ENCODE measurements at regions not wholly inside any gene's neighbourhood (a gene's known extent, or its start where the extent isn't known, plus 50 kb on each side); places are given as distances from the start of the nearest gene placed in this dataset.

DNA sequence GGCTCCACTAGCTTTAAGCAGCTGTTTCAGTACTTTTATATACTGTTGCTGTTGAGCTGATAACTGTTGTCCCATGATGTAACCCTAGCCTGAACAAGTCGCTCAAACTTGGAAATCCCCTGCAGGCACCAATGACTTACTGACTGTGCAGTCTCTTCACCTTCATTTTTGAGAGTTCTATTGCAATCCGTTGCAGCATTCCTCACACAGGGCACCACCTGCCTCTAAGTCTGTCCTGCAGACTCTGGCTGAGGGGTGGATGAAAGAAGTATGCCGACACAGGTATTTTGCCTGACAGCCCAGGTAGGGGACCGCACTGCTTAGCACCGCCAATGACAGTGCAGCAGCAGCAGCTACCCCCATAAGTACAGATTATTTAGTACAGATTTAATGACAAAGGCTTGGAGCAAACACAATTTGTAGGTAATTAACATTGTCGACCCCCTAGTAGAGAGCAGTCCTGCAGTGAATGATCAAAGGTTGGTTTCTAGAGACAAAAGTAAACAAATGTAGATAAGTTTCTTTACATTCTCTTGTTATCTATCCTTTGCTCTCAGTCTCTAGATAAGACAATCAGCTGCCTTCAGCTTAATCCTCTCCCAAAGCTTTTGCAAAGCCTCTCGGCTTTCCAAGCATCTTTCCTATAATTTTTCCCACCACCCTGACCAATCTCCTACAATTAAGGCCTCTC is 205.0 kb downstream of the PABPC4L start:
- H3K27ac ChIP-seq = no peak overlapping the region
- H3K36me3 ChIP-seq = no peaks in the 10 kb centered on the region
- no peak for ATAC-seq
- DNase-seq = no peak
- H3K9me3 ChIP-seq = peaks cover 0 to 18% of the 10 kb centered on the region in 2 donors
- no peaks in the 10 kb centered on the region for H3K4me1 ChIP-seq
- no peak overlapping the region for H3K4me3 ChIP-seq
- H3K27me3 ChIP-seq = no peaks in the 10 kb centered on the region
- TF ChIP-seq, protein P1, sequence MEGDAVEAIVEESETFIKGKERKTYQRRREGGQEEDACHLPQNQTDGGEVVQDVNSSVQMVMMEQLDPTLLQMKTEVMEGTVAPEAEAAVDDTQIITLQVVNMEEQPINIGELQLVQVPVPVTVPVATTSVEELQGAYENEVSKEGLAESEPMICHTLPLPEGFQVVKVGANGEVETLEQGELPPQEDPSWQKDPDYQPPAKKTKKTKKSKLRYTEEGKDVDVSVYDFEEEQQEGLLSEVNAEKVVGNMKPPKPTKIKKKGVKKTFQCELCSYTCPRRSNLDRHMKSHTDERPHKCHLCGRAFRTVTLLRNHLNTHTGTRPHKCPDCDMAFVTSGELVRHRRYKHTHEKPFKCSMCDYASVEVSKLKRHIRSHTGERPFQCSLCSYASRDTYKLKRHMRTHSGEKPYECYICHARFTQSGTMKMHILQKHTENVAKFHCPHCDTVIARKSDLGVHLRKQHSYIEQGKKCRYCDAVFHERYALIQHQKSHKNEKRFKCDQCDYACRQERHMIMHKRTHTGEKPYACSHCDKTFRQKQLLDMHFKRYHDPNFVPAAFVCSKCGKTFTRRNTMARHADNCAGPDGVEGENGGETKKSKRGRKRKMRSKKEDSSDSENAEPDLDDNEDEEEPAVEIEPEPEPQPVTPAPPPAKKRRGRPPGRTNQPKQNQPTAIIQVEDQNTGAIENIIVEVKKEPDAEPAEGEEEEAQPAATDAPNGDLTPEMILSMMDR (IDR thresholded peaks at IDR 0.05) = no peak
- intact Hi-C loops (cut with DNase I) = no loop called here

DNA sequence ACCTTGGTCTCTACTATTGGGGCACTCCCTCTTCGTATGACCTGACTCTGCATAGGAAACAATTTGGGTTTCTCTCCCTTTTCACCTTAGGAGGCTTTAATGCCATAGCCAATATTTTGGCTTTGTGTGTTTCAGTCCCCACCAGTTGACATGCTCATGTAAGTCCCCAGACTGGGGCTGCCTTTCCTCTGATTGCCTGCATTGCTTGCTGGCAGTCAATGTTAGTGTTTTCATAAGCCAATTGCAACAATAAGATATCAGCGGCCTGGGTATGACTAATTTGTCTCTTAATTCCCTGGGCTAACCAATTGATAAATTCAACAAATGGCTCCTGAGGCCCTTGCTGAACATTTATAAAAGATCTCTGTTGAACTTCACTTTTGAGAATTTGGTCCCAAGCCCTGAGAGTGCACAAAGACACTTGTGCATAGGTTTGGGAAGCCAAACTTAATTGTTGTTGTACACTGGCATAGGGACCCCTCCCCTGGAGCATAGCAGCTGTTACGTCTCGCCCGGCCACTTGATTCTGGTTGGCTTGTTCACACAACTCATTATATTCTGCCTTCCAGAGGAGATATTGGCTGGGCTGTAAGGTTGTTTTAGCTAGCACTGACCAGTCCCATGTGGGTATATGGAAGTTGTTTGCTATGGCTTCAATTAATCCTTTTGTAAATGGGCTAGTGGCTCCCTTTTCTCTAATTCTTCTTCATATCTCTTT is 206.2 kb downstream of the PABPC4L start:
- TF ChIP-seq, protein P1 (IDR thresholded peaks at IDR 0.05) = no peak

DNA sequence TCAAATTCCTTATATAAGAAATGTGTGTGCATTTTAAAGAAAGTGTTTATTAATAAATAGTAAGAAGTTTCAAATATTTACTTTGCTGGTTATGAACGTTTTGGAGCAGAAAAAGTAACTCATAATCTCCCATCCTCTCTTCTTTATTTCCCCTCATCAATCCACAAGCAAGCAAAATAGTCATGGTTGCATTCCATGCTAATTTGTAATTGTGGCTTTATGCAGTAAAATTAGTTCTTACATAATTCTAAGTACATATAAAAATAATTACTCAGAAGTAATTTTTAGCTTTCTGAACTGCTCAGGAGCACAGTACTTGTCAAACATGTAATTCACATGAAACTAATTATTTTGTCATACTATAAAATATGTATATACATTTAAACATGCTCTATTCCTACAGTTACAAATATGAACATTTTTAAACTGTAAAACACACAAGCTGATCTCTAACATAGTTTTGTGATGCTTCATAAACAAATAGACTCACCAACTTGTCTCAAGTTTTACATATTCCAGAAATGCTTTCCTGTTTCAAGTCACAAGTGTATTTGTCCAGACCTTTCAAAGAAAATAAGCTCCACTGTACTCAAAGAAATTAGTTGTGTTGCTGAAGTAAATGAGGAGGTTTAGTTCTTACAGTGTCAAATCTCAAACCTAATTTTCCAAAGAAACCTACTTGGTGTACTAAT is 218.9 kb downstream of the PABPC4L start:
- no peak overlapping the region for H3K4me3 ChIP-seq
- no peak for DNase-seq
- H3K4me1 ChIP-seq = no peaks in the 10 kb centered on the region
- H3K27ac ChIP-seq = no peak overlapping the region
- intact Hi-C loops (cut with DNase I) = no loop called here
- H3K36me3 ChIP-seq = no peaks in the 10 kb centered on the region
- TF ChIP-seq, protein P1 (IDR thresholded peaks at IDR 0.05) = no peak
- no peaks in the 10 kb centered on the region for H3K27me3 ChIP-seq
- H3K9me3 ChIP-seq = no peaks in the 10 kb centered on the region
- ATAC-seq = no peak

More for the DNA sequence above, 206.2 kb downstream of the PABPC4L start:
- no peak for ATAC-seq
- Histone ChIP-seq H3K27ac (no peak overlapping the region), H3K4me1 (no peaks in the 10 kb centered on the region), H3K4me3 (no peak overlapping the region), H3K36me3 (no peaks in the 10 kb centered on the region), H3K27me3 (no peaks in the 10 kb centered on the region), H3K9me3 (peaks cover 0 to 29% of the 10 kb centered on the region in 2 donors)
- intact Hi-C loops (cut with DNase I) = no loop called here
- no peak for DNase-seq

DNA sequence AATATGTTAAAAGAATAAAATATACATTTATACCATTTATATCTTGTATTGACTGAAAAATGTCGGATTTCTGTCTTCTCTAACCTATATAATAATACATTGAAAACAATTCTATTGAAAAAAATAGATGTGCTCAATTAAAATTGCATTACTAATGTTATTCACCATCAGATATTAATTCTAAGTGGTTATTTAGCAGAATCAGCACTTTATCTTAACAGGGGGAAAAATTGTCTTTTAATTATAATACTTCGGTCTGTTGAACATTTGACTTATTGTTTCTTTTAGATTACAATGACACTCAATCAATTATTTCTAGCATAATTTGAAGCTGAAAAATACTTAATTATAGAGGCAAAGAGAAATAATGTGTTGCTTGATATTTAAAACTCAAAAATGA is 220.3 kb downstream of the PABPC4L start:
- no peak overlapping the region for H3K4me3 ChIP-seq
- ATAC-seq = no peak
- H3K36me3 ChIP-seq = no peaks in the 10 kb centered on the region
- intact Hi-C loops (cut with DNase I) = no loop called here
- no peak overlapping the region for H3K27ac ChIP-seq
- DNase-seq = no peak
- TF ChIP-seq, protein P1 (IDR thresholded peaks at IDR 0.05) = no peak
- H3K27me3 ChIP-seq = no peaks in the 10 kb centered on the region
- no peaks in the 10 kb centered on the region for H3K4me1 ChIP-seq
- H3K9me3 ChIP-seq = no peaks in the 10 kb centered on the region

DNA sequence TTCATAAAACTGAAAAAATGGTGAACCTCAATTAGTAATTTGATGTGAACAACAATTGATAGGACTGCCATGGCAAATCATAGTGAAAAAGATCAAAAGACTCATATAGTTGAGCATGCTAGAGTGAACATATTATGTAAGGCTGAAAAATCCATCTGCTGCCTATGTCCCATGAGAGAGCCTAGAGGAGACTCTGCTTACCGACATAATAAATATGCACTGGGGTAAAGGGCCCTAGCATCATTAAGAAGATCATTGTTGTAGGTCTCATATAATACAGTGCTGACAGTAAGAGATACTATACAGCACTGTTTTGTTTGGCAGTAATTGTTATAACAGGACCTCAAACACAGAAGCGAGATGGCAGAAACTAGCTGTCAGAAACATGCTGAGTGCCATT is 229.0 kb downstream of the PABPC4L start:
- TF ChIP-seq, protein P1 (IDR thresholded peaks at IDR 0.05) = no peak
- no peaks in the 10 kb centered on the region for H3K27me3 ChIP-seq
- H3K4me3 ChIP-seq = no peak overlapping the region
- H3K9me3 ChIP-seq = no peaks in the 10 kb centered on the region
- intact Hi-C loops (cut with DNase I) = no loop called here
- ATAC-seq (no peak), DNase-seq (no peak)
- no peaks in the 10 kb centered on the region for H3K36me3 ChIP-seq
- no peak overlapping the region for H3K27ac ChIP-seq
- H3K4me1 ChIP-seq = no peaks in the 10 kb centered on the region
